ENCODE measurements at regions not wholly inside any gene's neighbourhood (a gene's known extent, or its start where the extent isn't known, plus 50 kb on each side); places are given as distances from the start of the nearest gene placed in this dataset.
"Not testable (repeated sequence)": the region's sequence is repeated elsewhere in the genome, so short reads cannot be mapped to it uniquely, and the experiment has no call there.

DNA sequence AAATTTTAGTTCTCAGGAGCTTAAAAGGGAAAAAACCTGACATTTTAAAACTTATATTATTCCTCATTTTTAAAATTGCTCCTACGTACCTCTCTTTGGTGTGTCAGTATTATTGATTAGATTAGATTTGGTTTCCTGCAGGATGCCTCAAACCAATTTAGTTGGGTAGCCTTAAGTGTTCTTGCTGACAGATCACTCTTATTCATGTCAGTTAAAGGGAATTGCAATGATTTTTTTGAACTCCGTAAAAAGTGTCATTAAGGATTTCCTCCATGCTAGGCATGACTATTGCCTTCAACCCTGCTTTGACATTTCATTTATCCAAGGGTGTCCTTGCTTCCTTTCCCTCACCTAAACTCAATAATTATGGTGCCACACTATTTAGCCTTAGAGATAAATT is 149.0 kb upstream of the CDH7 start:
- Histone ChIP-seq H3K36me3 (no peaks in the 10 kb centered on the region), H3K27ac (no peak overlapping the region), H3K9ac (ENCODE audit: low read depth in 2 of 2, low read length in 2 of 2) (no peak overlapping the region), H3K27me3 (no peaks in the 10 kb centered on the region), H3K4me1 (no peaks in the 10 kb centered on the region), H3K4me3 (no peak overlapping the region), H3K9me3 (no peaks in the 10 kb centered on the region)
- no peak for DNase-seq
- TF ChIP-seq, protein P1, sequence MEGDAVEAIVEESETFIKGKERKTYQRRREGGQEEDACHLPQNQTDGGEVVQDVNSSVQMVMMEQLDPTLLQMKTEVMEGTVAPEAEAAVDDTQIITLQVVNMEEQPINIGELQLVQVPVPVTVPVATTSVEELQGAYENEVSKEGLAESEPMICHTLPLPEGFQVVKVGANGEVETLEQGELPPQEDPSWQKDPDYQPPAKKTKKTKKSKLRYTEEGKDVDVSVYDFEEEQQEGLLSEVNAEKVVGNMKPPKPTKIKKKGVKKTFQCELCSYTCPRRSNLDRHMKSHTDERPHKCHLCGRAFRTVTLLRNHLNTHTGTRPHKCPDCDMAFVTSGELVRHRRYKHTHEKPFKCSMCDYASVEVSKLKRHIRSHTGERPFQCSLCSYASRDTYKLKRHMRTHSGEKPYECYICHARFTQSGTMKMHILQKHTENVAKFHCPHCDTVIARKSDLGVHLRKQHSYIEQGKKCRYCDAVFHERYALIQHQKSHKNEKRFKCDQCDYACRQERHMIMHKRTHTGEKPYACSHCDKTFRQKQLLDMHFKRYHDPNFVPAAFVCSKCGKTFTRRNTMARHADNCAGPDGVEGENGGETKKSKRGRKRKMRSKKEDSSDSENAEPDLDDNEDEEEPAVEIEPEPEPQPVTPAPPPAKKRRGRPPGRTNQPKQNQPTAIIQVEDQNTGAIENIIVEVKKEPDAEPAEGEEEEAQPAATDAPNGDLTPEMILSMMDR (IDR thresholded peaks at IDR 0.05) = no peak
- intact Hi-C loops (cut with DNase I) = no loop called here

DNA sequence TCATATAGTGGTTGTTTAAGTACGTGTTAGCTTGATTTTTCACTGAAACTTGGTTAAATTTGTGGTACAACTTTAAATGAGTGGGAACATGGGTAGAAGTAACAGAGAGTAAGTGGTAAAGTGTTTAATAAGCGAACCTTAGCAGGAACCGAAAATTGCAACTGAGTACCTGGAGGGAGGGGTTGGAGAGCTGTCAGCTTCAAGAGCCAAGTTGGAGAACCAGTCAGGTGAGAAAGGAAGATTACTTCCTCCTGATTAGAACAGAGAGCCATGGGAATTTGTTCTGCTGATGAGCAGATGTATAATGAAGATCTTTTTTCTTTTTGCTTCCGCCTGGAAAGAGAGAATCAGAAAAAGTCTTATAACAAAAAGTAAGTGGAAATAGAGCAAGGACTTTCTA is 158.4 kb upstream of the CDH7 start:
- Histone ChIP-seq H3K9me3 (no peaks in the 10 kb centered on the region), H3K27me3 (no peaks in the 10 kb centered on the region), H3K27ac (no peak overlapping the region), H3K36me3 (no peaks in the 10 kb centered on the region), H3K4me3 (no peak overlapping the region), H3K9ac (ENCODE audit: low read depth in 2 of 2, low read length in 2 of 2) (no peak overlapping the region), H3K4me1 (no peaks in the 10 kb centered on the region)
- TF ChIP-seq, protein P1 (IDR thresholded peaks at IDR 0.05) = no peak
- intact Hi-C loops (cut with DNase I) = no loop called here
- no peak for DNase-seq

DNA sequence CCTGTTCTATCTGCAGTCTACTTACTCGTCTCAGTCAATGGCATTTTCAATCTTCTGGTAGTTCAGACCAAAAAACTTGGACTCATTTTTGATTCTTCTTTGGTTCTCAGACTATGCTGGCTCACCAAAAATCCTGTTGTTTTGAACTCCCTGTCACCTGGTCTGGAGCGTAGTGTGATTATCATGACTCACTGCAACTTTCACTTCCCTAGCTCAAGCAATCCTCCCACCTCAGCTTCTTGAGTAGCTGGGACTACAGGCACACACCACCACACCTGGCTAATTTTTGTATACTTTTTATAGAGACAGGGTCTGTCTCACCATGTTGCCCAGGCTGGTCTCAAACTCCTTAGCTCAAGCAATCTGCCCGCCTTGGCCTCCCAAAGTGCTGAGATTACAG is 163.3 kb upstream of the CDH7 start:
- intact Hi-C loops (cut with DNase I) = no loop called here

DNA sequence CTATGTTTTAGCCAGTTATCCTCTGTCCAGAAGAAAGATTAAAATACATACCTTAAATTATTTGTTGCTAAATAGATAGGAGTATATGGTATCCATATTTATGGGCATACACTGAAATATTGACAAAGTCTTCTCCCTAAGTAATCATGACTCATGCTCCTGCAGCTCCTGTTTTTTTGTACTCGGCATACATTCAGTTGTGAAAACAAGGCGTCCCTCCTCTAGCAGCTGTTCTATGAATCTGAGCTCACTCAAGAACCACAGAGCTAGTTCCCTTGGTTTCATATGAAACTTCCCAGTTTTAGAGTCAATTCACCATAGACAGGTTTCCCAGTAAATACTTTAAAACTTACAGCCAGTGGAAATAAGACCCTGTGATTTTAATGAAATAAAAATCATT is 168.7 kb upstream of the CDH7 start:
- H3K27me3 ChIP-seq; H3K4me3 ChIP-seq; DNase-seq; H3K9me3 ChIP-seq; H3K27ac ChIP-seq; intact Hi-C loops (cut with DNase I); H3K36me3 ChIP-seq; H3K9ac ChIP-seq (ENCODE audit: low read depth in 2 of 2, low read length in 2 of 2); H3K4me1 ChIP-seq: not testable (repeated sequence)

More for the DNA sequence above, 163.3 kb upstream of the CDH7 start:
- Histone ChIP-seq H3K9ac (ENCODE audit: low read depth in 2 of 2, low read length in 2 of 2) (no peak overlapping the region), H3K27ac (no peak overlapping the region), H3K4me3 (no peak overlapping the region), H3K27me3 (no peaks in the 10 kb centered on the region), H3K9me3 (no peaks in the 10 kb centered on the region), H3K36me3 (no peaks in the 10 kb centered on the region), H3K4me1 (no peaks in the 10 kb centered on the region)
- TF ChIP-seq, protein P1 (IDR thresholded peaks at IDR 0.05) = no peak
- DNase-seq = no peak

DNA sequence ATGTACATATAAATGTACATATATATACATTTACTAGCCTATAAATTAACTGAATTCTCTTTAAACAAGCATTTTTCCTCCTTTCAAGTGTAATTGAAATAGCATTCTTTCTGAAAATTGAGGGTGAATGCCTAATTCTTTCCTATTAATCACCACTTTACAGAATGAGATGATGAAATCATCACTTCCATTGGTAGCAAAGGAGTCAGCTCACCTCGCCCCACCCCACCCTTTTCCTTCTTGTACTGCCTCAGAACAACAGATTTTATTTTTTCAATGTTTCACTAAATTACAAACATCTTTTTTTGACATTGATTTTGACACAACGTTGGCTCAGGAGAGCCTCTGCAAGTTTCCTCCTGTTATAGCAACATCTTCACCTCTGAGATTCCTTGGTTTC is 181.9 kb upstream of the CDH7 start:
- intact Hi-C loops (cut with DNase I) = no loop called here
- H3K9me3 ChIP-seq = no peaks in the 10 kb centered on the region

DNA sequence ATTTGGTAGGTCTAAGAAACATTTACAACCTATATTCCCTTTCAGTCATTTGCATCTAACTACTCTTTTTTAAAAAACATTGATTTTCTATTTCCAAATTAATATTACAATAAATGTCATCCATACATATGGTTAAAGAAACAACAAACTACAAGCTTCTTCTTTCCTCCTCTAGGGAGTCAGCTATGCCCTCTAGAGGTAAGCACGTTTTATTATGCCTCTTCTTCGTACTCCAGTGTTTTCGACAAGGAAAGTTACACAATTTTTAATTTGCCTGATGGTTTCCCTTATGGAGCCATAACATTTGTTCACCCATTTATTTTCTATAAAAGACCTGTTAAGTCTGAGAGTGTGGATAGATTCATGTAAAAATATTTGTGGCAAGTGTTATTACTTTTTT is 183.4 kb upstream of the CDH7 start:
- H3K27ac ChIP-seq = no peak overlapping the region
- intact Hi-C loops (cut with DNase I) = no loop called here

More for the DNA sequence above, 181.9 kb upstream of the CDH7 start:
- Histone ChIP-seq H3K9ac (ENCODE audit: low read depth in 2 of 2, low read length in 2 of 2) (no peak overlapping the region), H3K4me1 (no peaks in the 10 kb centered on the region), H3K27me3 (no peaks in the 10 kb centered on the region), H3K27ac (no peak overlapping the region), H3K36me3 (no peaks in the 10 kb centered on the region), H3K4me3 (no peak overlapping the region)
- DNase-seq = no peak
- TF ChIP-seq, protein P1 (IDR thresholded peaks at IDR 0.05) = no peak

More for the DNA sequence above, 183.4 kb upstream of the CDH7 start:
- Histone ChIP-seq H3K4me3 (no peak overlapping the region), H3K27me3 (no peaks in the 10 kb centered on the region), H3K4me1 (no peaks in the 10 kb centered on the region), H3K9ac (ENCODE audit: low read depth in 2 of 2, low read length in 2 of 2) (no peak overlapping the region), H3K9me3 (no peaks in the 10 kb centered on the region), H3K36me3 (no peaks in the 10 kb centered on the region)
- TF ChIP-seq, protein P1 (IDR thresholded peaks at IDR 0.05) = no peak
- no peak for DNase-seq

All from colonic mucosa (tissue), 4 donors.